NB4 (cell line): ENCODE measurements at regions not wholly inside any gene's neighbourhood (a gene's known extent, or its start where the extent isn't known, plus 50 kb on each side); places are given as distances from the start of the nearest gene placed in this dataset.

Experiments
- POLR2A ChIP-seq: IDR thresholded peaks from 2 replicates; pipeline ENCODE4 v1.6.1; 2011; ENCODE audit warnings: mild to moderate bottlenecking; ENCODE audit not compliant: insufficient read length; ENCODE audit errors: extremely low read depth
- TF ChIP-seq, protein P1 (sequence below): IDR thresholded peaks from one replicate; pipeline ENCODE4 v1.5.1; 2012; ENCODE audit warnings: low read depth, low read length

DNA sequence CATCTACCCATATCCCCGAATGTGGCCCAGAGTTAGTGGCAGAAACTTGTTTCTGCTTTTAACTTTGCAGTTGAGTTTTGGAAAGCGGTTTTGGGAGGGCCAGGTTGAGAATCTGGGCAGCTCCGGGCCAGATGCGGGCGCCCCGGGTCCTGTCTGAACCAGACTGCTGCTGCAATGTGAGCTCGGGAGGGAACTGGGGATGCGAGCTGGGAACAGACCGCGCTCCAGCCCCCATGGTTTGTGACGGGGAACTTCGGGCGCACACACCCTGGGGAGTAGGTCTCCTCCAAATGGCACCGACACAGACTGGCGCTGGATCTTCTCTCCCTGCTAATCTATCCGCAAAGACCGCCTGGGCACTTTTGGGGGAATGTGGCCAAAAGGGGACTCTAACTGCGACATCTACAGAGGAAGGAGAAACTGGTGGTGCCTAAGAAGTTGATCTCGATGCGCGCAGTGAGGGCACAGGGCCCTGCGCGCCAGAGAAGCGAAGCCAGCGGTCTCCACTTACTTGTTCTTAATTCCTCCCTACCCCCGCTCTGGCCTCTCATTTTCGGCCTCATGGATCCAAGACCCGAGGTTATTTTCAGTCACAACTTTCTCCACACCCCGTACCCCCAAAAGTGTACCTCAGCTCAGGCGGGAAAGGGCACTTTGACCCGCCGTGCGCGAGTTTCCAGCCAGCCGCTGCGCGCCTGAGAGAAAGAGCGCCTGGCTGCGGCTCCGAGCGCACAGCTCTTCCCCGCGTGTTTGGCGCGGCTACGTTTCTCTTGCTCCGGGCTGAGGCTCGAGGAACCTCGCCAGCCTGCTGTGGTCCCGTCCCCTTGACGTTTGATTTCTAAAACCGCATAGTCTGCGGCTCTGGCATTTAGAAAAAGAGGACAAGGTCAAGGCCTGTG is 411.0 kb upstream of the ESRRG start:
- TF ChIP-seq, protein P1, sequence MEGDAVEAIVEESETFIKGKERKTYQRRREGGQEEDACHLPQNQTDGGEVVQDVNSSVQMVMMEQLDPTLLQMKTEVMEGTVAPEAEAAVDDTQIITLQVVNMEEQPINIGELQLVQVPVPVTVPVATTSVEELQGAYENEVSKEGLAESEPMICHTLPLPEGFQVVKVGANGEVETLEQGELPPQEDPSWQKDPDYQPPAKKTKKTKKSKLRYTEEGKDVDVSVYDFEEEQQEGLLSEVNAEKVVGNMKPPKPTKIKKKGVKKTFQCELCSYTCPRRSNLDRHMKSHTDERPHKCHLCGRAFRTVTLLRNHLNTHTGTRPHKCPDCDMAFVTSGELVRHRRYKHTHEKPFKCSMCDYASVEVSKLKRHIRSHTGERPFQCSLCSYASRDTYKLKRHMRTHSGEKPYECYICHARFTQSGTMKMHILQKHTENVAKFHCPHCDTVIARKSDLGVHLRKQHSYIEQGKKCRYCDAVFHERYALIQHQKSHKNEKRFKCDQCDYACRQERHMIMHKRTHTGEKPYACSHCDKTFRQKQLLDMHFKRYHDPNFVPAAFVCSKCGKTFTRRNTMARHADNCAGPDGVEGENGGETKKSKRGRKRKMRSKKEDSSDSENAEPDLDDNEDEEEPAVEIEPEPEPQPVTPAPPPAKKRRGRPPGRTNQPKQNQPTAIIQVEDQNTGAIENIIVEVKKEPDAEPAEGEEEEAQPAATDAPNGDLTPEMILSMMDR = no peak
- no peak for TF ChIP-seq POLR2A
